ENCODE measurements at regions not wholly inside any gene's neighbourhood (a gene's known extent, or its start where the extent isn't known, plus 50 kb on each side); places are given as distances from the start of the nearest gene placed in this dataset.
"Not testable (repeated sequence)": the region's sequence is repeated elsewhere in the genome, so short reads cannot be mapped to it uniquely, and the experiment has no call there.

- DNase-seq (ENCODE audit: low spot score): no peak
Observed at GRCh38 chr16:9014389-9014788, 50.7 kb upstream of the USP7 start.

GRCh38 chr16:9015489-9015888, 51.8 kb upstream of the USP7 start:
- no peak for DNase-seq (ENCODE audit: low spot score)

- not testable (repeated sequence) for DNase-seq (ENCODE audit: low spot score)
Observed at GRCh38 chr16:9016005-9016404, 52.3 kb upstream of the USP7 start.

- no peak for DNase-seq (ENCODE audit: low spot score)
Observed at GRCh38 chr16:9016824-9017223, 53.1 kb upstream of the USP7 start.

- no peak for DNase-seq (ENCODE audit: low spot score)
Observed at GRCh38 chr16:9027070-9027799, 63.5 kb upstream of the USP7 start.

GRCh38 chr16:9028491-9028890, 63.0 kb upstream of the HAPSTR1 start:
- not testable (repeated sequence) for DNase-seq (ENCODE audit: low spot score)

- DNase-seq (ENCODE audit: low spot score): no peak
Observed at GRCh38 chr16:9031107-9031506, 60.3 kb upstream of the HAPSTR1 start.

- DNase-seq (ENCODE audit: low spot score): peak; percentile 54
Observed at GRCh38 chr16:9033125-9033830, 58.2 kb upstream of the HAPSTR1 start.

GRCh38 chr16:9034056-9034455, 57.4 kb upstream of the HAPSTR1 start:
- DNase-seq (ENCODE audit: low spot score): no peak

- no peak for DNase-seq (ENCODE audit: low spot score)
Observed at GRCh38 chr16:9035996-9036395, 55.4 kb upstream of the HAPSTR1 start.

GRCh38 chr16:9039210-9039609, 52.2 kb upstream of the HAPSTR1 start:
- no peak for DNase-seq (ENCODE audit: low spot score)

- DNase-seq (ENCODE audit: low spot score): no peak
Observed at GRCh38 chr16:9040800-9041412, 50.5 kb upstream of the HAPSTR1 start.
